Mesenchymal stem cell (in vitro differentiated cells and primary cell): ENCODE measurements at regions not wholly inside any gene's neighbourhood (a gene's known extent, or its start where the extent isn't known, plus 50 kb on each side); places are given as distances from the start of the nearest gene placed in this dataset.

Source experiments
- DNase-seq: peaks from one replicate; pipeline ENCODE4 v3.0.0-alpha.2; 2013
- H2AFZ ChIP-seq: one replicate; pipeline ENCODE4 v1.6.1; 2013; ENCODE audit warnings: low read depth, mild to moderate bottlenecking, control low read depth, inconsistent platforms, low read length, moderate library complexity
- H2AK5ac ChIP-seq: 2 replicates; pipeline ENCODE4 v1.6.1; 2013; ENCODE audit warnings: low read length, moderate library complexity, mild to moderate bottlenecking, inconsistent platforms; ENCODE audit not compliant: severe bottlenecking
- H2BK120ac ChIP-seq: one replicate; pipeline ENCODE4 v1.6.1; 2013; ENCODE audit warnings: low read depth, mild to moderate bottlenecking, inconsistent platforms, low read length, moderate library complexity
- H2BK12ac ChIP-seq, 2 experiments: one replicate each; pipeline ENCODE4 v1.6.1; 2013; ENCODE audit warnings: inconsistent platforms in 2 of 2, low read length in 2 of 2, mild to moderate bottlenecking in 2 of 2, moderate library complexity in 2 of 2, control low read depth in 1 of 2
- H2BK15ac ChIP-seq: one replicate; pipeline ENCODE4 v1.6.1; 2013; ENCODE audit warnings: mild to moderate bottlenecking, low read depth, inconsistent platforms; ENCODE audit not compliant: poor library complexity, severe bottlenecking
- H2BK5ac ChIP-seq: 2 replicates; pipeline ENCODE4 v1.6.1; 2013; ENCODE audit warnings: low read depth, mild to moderate bottlenecking, low read length, control low read depth, inconsistent platforms; ENCODE audit not compliant: poor library complexity, severe bottlenecking
- H3K14ac ChIP-seq, 2 experiments: one replicate each; pipeline ENCODE4 v1.6.1; 2013; ENCODE audit warnings: inconsistent platforms in 2 of 2, low read length in 2 of 2, control low read depth in 1 of 2, mild to moderate bottlenecking in 1 of 2, moderate library complexity in 1 of 2
- H3K18ac ChIP-seq, 2 experiments: one replicate each; pipeline ENCODE4 v1.6.1; 2013; ENCODE audit warnings: inconsistent platforms in 2 of 2, low read length in 2 of 2, control low read depth in 1 of 2, low read depth in 1 of 2, mild to moderate bottlenecking in 1 of 2
- H3K23ac ChIP-seq, 2 experiments: one replicate each; pipeline ENCODE4 v1.6.1; 2013; ENCODE audit warnings: inconsistent platforms in 2 of 2, low read length in 2 of 2, mild to moderate bottlenecking in 2 of 2, moderate library complexity in 2 of 2, control low read depth in 1 of 2
- H3K27ac ChIP-seq: 2 replicates; pipeline ENCODE4 v1.5.1; 2013; ENCODE audit warnings: mild to moderate bottlenecking, moderate library complexity, low read length, control low read depth, inconsistent platforms; ENCODE audit not compliant: poor library complexity, severe bottlenecking
- H3K27me3 ChIP-seq, 2 experiments: 2 replicates each; pipeline versions ENCODE4 v1.6.1 to v1.7.0; 2013; ENCODE audit warnings: low read length in 2 of 2, mild to moderate bottlenecking in 2 of 2, moderate library complexity in 2 of 2, control low read depth in 1 of 2, inconsistent platforms in 1 of 2; ENCODE audit not compliant: control insufficient read depth in 1 of 2, insufficient read depth in 1 of 2
- H3K36me3 ChIP-seq, 2 experiments: 2 replicates each; pipeline versions ENCODE4 v1.6.1 to v1.7.0; 2013; ENCODE audit warnings: low read length in 2 of 2, control low read depth in 1 of 2, inconsistent platforms in 1 of 2, low read depth in 1 of 2, mild to moderate bottlenecking in 1 of 2; ENCODE audit not compliant: insufficient read depth in 2 of 2, control insufficient read depth in 1 of 2
- H3K4ac ChIP-seq, 2 experiments: one replicate each; pipeline ENCODE4 v1.6.1; 2013; ENCODE audit warnings: inconsistent platforms in 2 of 2, low read length in 2 of 2, mild to moderate bottlenecking in 2 of 2, moderate library complexity in 2 of 2, control low read depth in 1 of 2, low read depth in 1 of 2
- H3K4me1 ChIP-seq: 2 replicates; pipeline ENCODE4 v1.6.1; 2013; ENCODE audit warnings: low read depth, low read length, control low read depth; ENCODE audit not compliant: control insufficient read depth, insufficient read depth
- H3K4me2 ChIP-seq: 2 replicates; pipeline ENCODE4 v1.6.1; 2013; ENCODE audit warnings: low read length, mild to moderate bottlenecking, inconsistent platforms; ENCODE audit not compliant: poor library complexity, severe bottlenecking
- H3K4me3 ChIP-seq, 2 experiments: 2 replicates each; pipeline versions ENCODE4 v1.5.1 to v1.7.0; 2013; ENCODE audit warnings: low read length in 2 of 2, mild to moderate bottlenecking in 2 of 2, control low read depth in 1 of 2, low read depth in 1 of 2; ENCODE audit not compliant: insufficient read depth in 1 of 2
- H3K79me1 ChIP-seq: replicated peaks from 2 replicates; pipeline ENCODE4 v1.6.1; 2013; ENCODE audit warnings: mild to moderate bottlenecking, control low read depth, low read length, inconsistent platforms; ENCODE audit not compliant: poor library complexity, severe bottlenecking
- H3K9ac ChIP-seq: 2 replicates; pipeline ENCODE4 v1.7.0; 2013; ENCODE audit warnings: mild to moderate bottlenecking, low read length, moderate library complexity
- H3K9me3 ChIP-seq: 2 replicates; pipeline ENCODE4 v1.7.0; 2013; ENCODE audit warnings: mild to moderate bottlenecking, low read length; ENCODE audit not compliant: control insufficient read depth
- H4K8ac ChIP-seq: one replicate; pipeline ENCODE4 v1.6.1; 2013; ENCODE audit warnings: inconsistent platforms, mild to moderate bottlenecking, low read length, moderate library complexity
- H4K91ac ChIP-seq: one replicate; pipeline ENCODE4 v1.6.1; 2013; ENCODE audit warnings: mild to moderate bottlenecking, low read length, inconsistent platforms
- WGBS: methylation state at CpG from one replicate; pipeline ENCODE4 v1.1.7; 2013; ENCODE audit warnings: mixed read lengths; 5-methylcytosine and 5-hydroxymethylcytosine counted together

DNA sequence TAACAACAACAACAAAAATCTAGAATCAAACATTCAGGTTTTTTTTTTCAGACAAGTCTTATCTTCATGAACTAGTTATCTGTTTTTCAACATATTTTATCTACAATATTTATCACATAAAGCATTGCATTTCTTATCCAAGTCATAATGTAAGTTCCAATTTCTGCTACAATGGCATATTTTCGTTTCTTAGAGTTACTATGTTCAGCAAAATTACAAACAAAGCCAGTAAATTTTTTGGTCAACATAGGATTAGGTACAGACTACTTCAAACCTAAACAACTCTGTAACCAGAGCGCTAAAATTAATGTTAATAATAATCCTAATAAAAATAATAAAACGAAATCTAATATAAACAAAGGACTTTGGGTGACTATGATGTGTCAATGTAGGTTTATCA lies 165.4 kb upstream of the TACR3 start:
- Histone ChIP-seq H3K4ac (no peak overlapping the region), H2AK5ac (no peak overlapping the region), H3K18ac (no peak overlapping the region)

DNA sequence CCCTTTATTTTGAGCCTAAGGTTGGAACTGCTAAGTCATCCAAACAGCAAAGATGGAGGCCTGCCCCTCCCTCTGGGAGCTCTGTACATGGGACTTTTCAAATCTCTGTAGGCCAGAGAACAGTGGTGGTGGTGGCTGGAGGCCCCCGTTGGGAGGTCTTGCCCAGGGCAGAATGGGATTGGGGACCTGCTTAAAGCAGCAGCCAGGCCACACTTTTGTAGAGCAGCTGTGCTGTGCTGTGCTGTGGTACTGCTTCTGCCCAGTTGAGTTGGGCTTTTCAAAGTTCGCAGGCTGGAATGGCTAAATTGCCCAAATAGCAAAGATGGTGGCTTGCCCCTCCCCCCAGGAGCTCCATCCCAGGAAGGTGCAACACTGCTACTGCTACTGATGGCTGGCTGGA lies 147.5 kb upstream of the TACR3 start:
- 69% methylated on average over 2 of the region's 2 CpGs for WGBS
- no peaks in the 10 kb centered on the region for H3K36me3 ChIP-seq
- no peak overlapping the region for H3K9ac ChIP-seq
- no peak overlapping the region for H3K4ac ChIP-seq
- no peak overlapping the region for H4K91ac ChIP-seq
- H3K14ac ChIP-seq = no peak overlapping the region
- H3K9me3 ChIP-seq = no peaks in the 10 kb centered on the region
- no peak overlapping the region for H2BK120ac ChIP-seq
- no peak overlapping the region for H4K8ac ChIP-seq
- no peaks in the 10 kb centered on the region for H3K4me1 ChIP-seq
- no peak overlapping the region for H2AFZ ChIP-seq
- no peak overlapping the region for H2BK5ac ChIP-seq
- no peak overlapping the region for H3K23ac ChIP-seq
- no peak overlapping the region for H3K18ac ChIP-seq
- H2BK15ac ChIP-seq = no peak overlapping the region
- no peak overlapping the region for H2BK12ac ChIP-seq
- H3K4me3 ChIP-seq = no peak overlapping the region
- no peak overlapping the region for H2AK5ac ChIP-seq
- H3K27ac ChIP-seq = no peak overlapping the region
- H3K27me3 ChIP-seq = no peaks in the 10 kb centered on the region
- no peak for DNase-seq
- H3K79me1 ChIP-seq = no peaks in the 10 kb centered on the region
- no peak overlapping the region for H3K4me2 ChIP-seq

More for the DNA sequence above, 165.4 kb upstream of the TACR3 start:
- H3K4me3 ChIP-seq = no peak overlapping the region
- H2AFZ ChIP-seq = no peak overlapping the region
- no peak overlapping the region for H2BK120ac ChIP-seq
- no peak for DNase-seq
- no peaks in the 10 kb centered on the region for H3K79me1 ChIP-seq
- no peaks in the 10 kb centered on the region for H3K27me3 ChIP-seq
- H3K4me2 ChIP-seq = no peak overlapping the region
- no peaks in the 10 kb centered on the region for H3K9me3 ChIP-seq
- no peaks in the 10 kb centered on the region for H3K36me3 ChIP-seq
- no peak overlapping the region for H4K91ac ChIP-seq
- 38% methylated on average over 2 of the region's 3 CpGs for WGBS
- no peak overlapping the region for H2BK15ac ChIP-seq
- H3K4me1 ChIP-seq = no peaks in the 10 kb centered on the region
- H3K27ac ChIP-seq = no peak overlapping the region
- no peak overlapping the region for H2BK12ac ChIP-seq
- H4K8ac ChIP-seq = no peak overlapping the region
- H2BK5ac ChIP-seq = no peak overlapping the region
- no peak overlapping the region for H3K23ac ChIP-seq
- no peak overlapping the region for H3K14ac ChIP-seq
- no peak overlapping the region for H3K9ac ChIP-seq

DNA sequence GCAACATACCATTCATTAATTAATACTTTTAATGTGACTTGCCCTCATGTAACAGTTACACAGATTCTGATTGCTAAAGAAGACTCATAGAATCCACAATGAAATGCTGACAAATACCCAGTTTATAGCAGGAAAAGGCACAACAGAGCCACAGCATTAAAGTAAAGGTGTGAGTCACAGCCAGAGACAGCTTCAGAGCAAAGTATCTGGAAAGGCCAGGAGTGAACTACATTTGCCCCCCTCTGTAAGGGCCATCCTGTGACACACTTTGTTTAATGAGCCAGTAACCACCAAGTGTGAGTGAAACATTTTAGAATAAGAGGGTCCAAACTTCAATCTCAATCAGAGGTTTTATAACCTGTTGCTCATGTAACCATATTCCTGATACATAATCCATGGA lies 133.8 kb upstream of the TACR3 start:
- H2AFZ ChIP-seq = no peak overlapping the region
- DNase-seq = no peak
- H3K9ac ChIP-seq = no peak overlapping the region
- no peaks in the 10 kb centered on the region for H3K27me3 ChIP-seq
- no peak overlapping the region for H4K8ac ChIP-seq
- H2BK120ac ChIP-seq = no peak overlapping the region
- no peaks in the 10 kb centered on the region for H3K79me1 ChIP-seq
- no peak overlapping the region for H2BK5ac ChIP-seq
- no peak overlapping the region for H2BK15ac ChIP-seq
- no peaks in the 10 kb centered on the region for H3K9me3 ChIP-seq
- no peaks in the 10 kb centered on the region for H3K4me1 ChIP-seq
- H3K27ac ChIP-seq = no peak overlapping the region
- H3K18ac ChIP-seq = no peak overlapping the region
- H2BK12ac ChIP-seq = no peak overlapping the region
- H3K4ac ChIP-seq = no peak overlapping the region
- no peak overlapping the region for H4K91ac ChIP-seq
- H3K14ac ChIP-seq = no peak overlapping the region
- no peak overlapping the region for H3K23ac ChIP-seq
- H3K4me3 ChIP-seq = no peak overlapping the region
- H3K36me3 ChIP-seq = no peaks in the 10 kb centered on the region
- no peak overlapping the region for H2AK5ac ChIP-seq
- H3K4me2 ChIP-seq = no peak overlapping the region

DNA sequence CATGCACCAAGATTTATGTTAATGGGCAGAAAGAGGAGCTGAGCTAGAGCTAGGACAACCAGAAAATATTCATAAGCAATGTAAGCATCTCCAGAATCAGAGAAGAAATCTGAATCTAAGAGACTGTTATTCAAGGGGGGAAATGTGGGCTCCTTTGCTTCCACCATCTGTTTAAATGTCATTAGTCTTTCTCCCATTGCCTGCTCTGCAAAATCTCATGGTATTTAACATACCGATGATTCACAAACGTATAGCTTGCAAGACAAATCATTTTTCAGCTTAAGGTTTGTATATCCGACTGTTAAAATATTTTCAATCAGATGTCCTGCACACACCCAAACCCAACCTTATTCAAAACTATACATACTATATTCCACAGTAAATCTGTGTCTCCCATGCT lies 133.4 kb upstream of the TACR3 start:
- H3K27ac ChIP-seq = no peak overlapping the region
- H3K23ac ChIP-seq = no peak overlapping the region
- no peak overlapping the region for H4K8ac ChIP-seq
- H3K4me2 ChIP-seq = no peak overlapping the region
- no peak overlapping the region for H3K4me3 ChIP-seq
- H2AFZ ChIP-seq = no peak overlapping the region
- no peak overlapping the region for H3K14ac ChIP-seq
- no peak overlapping the region for H2BK5ac ChIP-seq
- no peak overlapping the region for H2AK5ac ChIP-seq
- H3K9ac ChIP-seq = no peak overlapping the region
- H3K9me3 ChIP-seq = no peaks in the 10 kb centered on the region
- WGBS = 93% methylated on average over 3 of the region's 3 CpGs
- H3K36me3 ChIP-seq = no peaks in the 10 kb centered on the region
- no peaks in the 10 kb centered on the region for H3K27me3 ChIP-seq
- no peak for DNase-seq
- no peaks in the 10 kb centered on the region for H3K4me1 ChIP-seq
- H3K4ac ChIP-seq = no peak overlapping the region
- no peak overlapping the region for H3K18ac ChIP-seq
- no peak overlapping the region for H4K91ac ChIP-seq
- no peak overlapping the region for H2BK12ac ChIP-seq
- no peaks in the 10 kb centered on the region for H3K79me1 ChIP-seq
- H2BK120ac ChIP-seq = no peak overlapping the region
- H2BK15ac ChIP-seq = no peak overlapping the region
